ENCODE measurements at regions not wholly inside any gene's neighbourhood (a gene's known extent, or its start where the extent isn't known, plus 50 kb on each side); places are given as distances from the start of the nearest gene placed in this dataset.

DNA sequence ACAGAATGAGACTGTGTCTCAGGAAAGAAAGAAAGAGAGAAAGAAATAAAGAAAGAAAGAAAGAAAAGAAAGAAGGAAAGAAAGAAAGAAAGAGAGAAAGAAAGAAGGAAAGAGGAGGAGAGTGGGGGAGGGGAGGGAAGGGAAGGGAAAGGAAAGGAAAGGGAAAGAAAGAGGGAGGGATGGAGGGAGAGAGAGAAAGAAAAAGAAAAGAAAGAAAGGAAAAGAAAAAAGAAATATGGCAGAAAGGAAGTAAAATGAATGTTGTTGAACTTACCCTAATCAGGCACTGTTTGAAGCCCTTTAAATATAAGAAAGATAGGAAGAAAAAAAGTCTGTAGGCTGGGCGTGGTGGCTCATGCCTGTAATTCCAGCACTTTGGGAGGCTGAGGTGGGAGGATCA, 276.1 kb downstream of the INSC start:
- H3K4me3 ChIP-seq, result no peak overlapping the region
- no peaks in the 10 kb centered on the region for H3K36me3 ChIP-seq
- ATAC-seq, result no peak
- no peak for TF ChIP-seq POLR2A (IDR thresholded peaks at IDR 0.05)
- TF ChIP-seq, protein P1, sequence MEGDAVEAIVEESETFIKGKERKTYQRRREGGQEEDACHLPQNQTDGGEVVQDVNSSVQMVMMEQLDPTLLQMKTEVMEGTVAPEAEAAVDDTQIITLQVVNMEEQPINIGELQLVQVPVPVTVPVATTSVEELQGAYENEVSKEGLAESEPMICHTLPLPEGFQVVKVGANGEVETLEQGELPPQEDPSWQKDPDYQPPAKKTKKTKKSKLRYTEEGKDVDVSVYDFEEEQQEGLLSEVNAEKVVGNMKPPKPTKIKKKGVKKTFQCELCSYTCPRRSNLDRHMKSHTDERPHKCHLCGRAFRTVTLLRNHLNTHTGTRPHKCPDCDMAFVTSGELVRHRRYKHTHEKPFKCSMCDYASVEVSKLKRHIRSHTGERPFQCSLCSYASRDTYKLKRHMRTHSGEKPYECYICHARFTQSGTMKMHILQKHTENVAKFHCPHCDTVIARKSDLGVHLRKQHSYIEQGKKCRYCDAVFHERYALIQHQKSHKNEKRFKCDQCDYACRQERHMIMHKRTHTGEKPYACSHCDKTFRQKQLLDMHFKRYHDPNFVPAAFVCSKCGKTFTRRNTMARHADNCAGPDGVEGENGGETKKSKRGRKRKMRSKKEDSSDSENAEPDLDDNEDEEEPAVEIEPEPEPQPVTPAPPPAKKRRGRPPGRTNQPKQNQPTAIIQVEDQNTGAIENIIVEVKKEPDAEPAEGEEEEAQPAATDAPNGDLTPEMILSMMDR (IDR thresholded peaks at IDR 0.05), result no peak
- no peaks in the 10 kb centered on the region for H3K4me1 ChIP-seq
- H3K27me3 ChIP-seq, result no peaks in the 10 kb centered on the region
- no peak overlapping the region for H3K27ac ChIP-seq
- no peak for DNase-seq
- intact Hi-C loops (cut with DNase I), result no loop called here
- WGBS, 4 donors, result 39 to 51% (median 44%) methylated on average over 1 of the region's 1 CpG
- H3K9me3 ChIP-seq, result peaks cover 0 to 49% (median 17%) of the 10 kb centered on the region in 12 donors

DNA sequence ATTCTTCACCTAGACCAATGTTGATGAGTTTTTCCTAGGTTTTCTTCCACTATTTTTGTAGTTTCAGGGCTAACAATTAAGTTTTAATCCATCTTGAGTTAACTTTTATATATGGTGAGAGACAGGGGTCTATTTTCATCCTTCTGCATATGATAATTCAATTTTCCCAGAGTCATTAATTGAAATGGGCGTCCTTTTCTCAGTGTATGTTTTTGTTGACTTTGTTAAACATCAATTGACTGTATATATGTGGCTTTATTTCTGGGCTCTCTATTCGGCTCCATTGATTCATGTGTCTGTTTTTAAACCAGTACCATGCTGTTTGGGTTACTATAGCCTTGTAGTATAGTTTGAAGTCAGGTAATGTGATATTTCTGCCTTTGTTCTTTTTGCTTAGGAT, 282.1 kb downstream of the INSC start:
- no peak overlapping the region for H3K27ac ChIP-seq
- peaks cover 0 to 65% (median 22%) of the 10 kb centered on the region in 12 donors for H3K9me3 ChIP-seq
- WGBS, 4 donors, result 83 to 91% (median 87%) methylated on average over 2 of the region's 2 CpGs
- no peaks in the 10 kb centered on the region for H3K27me3 ChIP-seq
- no peaks in the 10 kb centered on the region for H3K36me3 ChIP-seq
- H3K4me3 ChIP-seq, result no peak overlapping the region
- DNase-seq, result no peak
- TF ChIP-seq POLR2A (IDR thresholded peaks at IDR 0.05), result no peak
- TF ChIP-seq, protein P1 (IDR thresholded peaks at IDR 0.05), result no peak
- no peak for ATAC-seq
- intact Hi-C loops (cut with DNase I), result no loop called here
- H3K4me1 ChIP-seq, result no peaks in the 10 kb centered on the region

DNA sequence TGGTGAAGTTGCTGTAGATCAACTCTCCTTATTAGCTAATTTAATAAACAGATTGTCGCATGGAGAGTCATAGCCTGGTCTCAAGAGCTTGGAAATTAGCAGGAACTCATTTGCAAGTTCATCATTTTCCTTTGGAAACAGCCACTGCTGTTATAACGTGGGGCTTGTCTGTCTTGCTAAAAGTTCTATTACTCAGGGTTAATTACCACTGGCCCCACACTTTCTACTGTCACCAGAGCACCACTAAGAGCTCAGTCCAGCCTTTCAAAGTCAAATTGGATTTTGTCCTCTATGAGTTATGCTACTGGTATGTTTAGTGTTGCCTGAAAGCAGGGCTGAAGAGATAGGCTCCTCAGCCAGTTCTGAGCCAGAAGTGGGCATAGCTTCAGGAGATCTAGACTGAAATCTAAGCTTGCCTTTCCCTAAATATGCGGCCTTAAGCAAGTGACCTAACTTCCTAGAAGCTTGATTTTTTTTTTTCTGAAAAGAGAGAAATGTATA, 292.2 kb downstream of the INSC start:
- no peak for TF ChIP-seq POLR2A (IDR thresholded peaks at IDR 0.05)
- TF ChIP-seq, protein P1 (IDR thresholded peaks at IDR 0.05), result no peak
- H3K27ac ChIP-seq, result no peak overlapping the region
- no peak overlapping the region for H3K4me3 ChIP-seq
- DNase-seq (no peak), ATAC-seq (peak in 2 of 4 donors; percentile 44 to 69)
- no peaks in the 10 kb centered on the region for H3K27me3 ChIP-seq
- WGBS, 4 donors, result 68 to 81% (median 75%) methylated on average over 3 of the region's 3 CpGs
- no peaks in the 10 kb centered on the region for H3K4me1 ChIP-seq
- intact Hi-C loops (cut with DNase I), result no loop called here
- H3K36me3 ChIP-seq, result no peaks in the 10 kb centered on the region
- peaks cover 0 to 10% (median 2%) of the 10 kb centered on the region in 12 donors for H3K9me3 ChIP-seq

DNA sequence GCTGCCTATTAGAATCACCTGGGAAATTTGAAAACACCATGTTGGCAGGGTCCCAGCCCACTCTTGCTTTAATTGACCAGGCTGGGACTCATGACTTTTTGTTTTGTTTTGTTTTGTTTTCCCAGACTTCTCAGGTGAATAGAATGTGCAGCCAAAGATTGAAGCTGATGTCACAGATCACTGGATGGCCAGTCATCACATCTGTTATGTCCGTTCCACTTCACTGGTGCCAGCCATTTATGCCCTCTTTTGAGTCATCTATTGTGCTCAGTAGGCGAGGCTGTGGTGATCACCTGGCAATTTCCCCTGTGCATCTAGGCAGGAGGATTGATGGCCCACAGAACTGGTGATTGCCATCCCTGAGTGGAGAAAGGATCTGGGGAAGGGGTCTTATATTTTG, 297.3 kb downstream of the INSC start:
- TF ChIP-seq, protein P1 (IDR thresholded peaks at IDR 0.05), result no peak
- no peak for TF ChIP-seq POLR2A (IDR thresholded peaks at IDR 0.05)

More for the DNA sequence above, 297.3 kb downstream of the INSC start:
- H3K27ac ChIP-seq, result no peak overlapping the region
- no peaks in the 10 kb centered on the region for H3K27me3 ChIP-seq
- intact Hi-C loops (cut with DNase I), result no loop called here
- no peak for DNase-seq
- H3K4me3 ChIP-seq, result no peak overlapping the region
- no peaks in the 10 kb centered on the region for H3K4me1 ChIP-seq
- ATAC-seq, result no peak
- 89 to 96% (median 93%) methylated on average over 2 of the region's 2 CpGs for WGBS, 4 donors
- no peaks in the 10 kb centered on the region for H3K36me3 ChIP-seq
- H3K9me3 ChIP-seq, result no peaks in the 10 kb centered on the region
